ENCODE measurements at regions not wholly inside any gene's neighbourhood (a gene's known extent, or its start where the extent isn't known, plus 50 kb on each side); places are given as distances from the start of the nearest gene placed in this dataset.

DNA sequence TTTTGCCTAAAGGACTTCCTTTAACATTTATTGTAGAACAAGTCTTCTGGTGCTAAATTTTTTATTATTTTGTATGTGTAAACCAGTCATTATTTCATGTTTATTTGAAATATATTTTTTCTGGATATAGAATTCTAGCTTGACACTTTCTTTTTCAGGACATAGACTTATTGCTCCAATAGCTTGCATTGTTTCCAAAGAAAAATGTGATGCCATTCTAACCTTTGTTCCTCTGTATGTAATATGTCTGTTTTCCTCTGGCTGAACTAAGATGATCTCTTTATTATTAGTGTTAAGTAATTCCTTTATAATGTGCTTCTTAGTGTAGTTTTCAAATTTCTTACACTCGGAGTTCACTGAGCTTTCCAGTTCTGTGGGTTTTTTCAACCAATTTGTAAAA is 174.1 kb upstream of the STARD13 start:
- no peaks in the 10 kb centered on the region for H3K4me1 ChIP-seq (ENCODE audit: control insufficient read depth, insufficient read depth, low read length)
- in situ Hi-C loops (cut with HindIII; ENCODE audit: low pct_unique_long_range_greater_than_20kb, low sequenced_read_pairs) (no loop called here), intact Hi-C loops (cut with micrococcal nuclease; ENCODE audit: unreplicated experiment) (no loop called here)
- no peak overlapping the region for H3K4me3 ChIP-seq (ENCODE audit: low read depth in 2 of 2, low read length in 2 of 2)
- no TSS peak for BruUV-seq (replicated peaks)
- ChIA-PET CTCF (no interaction called here), POLR2A (no interaction called here)
- no peak overlapping the region for H3K27ac ChIP-seq (ENCODE audit: low read length)
- DNase-seq (ENCODE audit: low read depth, low spot score) (no peak), ATAC-seq (no peak)
- TF ChIP-seq, protein P1, sequence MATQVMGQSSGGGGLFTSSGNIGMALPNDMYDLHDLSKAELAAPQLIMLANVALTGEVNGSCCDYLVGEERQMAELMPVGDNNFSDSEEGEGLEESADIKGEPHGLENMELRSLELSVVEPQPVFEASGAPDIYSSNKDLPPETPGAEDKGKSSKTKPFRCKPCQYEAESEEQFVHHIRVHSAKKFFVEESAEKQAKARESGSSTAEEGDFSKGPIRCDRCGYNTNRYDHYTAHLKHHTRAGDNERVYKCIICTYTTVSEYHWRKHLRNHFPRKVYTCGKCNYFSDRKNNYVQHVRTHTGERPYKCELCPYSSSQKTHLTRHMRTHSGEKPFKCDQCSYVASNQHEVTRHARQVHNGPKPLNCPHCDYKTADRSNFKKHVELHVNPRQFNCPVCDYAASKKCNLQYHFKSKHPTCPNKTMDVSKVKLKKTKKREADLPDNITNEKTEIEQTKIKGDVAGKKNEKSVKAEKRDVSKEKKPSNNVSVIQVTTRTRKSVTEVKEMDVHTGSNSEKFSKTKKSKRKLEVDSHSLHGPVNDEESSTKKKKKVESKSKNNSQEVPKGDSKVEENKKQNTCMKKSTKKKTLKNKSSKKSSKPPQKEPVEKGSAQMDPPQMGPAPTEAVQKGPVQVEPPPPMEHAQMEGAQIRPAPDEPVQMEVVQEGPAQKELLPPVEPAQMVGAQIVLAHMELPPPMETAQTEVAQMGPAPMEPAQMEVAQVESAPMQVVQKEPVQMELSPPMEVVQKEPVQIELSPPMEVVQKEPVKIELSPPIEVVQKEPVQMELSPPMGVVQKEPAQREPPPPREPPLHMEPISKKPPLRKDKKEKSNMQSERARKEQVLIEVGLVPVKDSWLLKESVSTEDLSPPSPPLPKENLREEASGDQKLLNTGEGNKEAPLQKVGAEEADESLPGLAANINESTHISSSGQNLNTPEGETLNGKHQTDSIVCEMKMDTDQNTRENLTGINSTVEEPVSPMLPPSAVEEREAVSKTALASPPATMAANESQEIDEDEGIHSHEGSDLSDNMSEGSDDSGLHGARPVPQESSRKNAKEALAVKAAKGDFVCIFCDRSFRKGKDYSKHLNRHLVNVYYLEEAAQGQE (IDR thresholded peaks at IDR 0.05; ENCODE audit: insufficient read depth in 1 of 2, low read depth in 2 of 2, low read length in 1 of 2): no peak
- TF ChIP-seq POLR2AphosphoS5 (IDR thresholded peaks at IDR 0.05; ENCODE audit: low read depth, low read length) (no peak), TCF7L2 (IDR thresholded peaks at IDR 0.05; ENCODE audit: low read depth, low read length) (no peak), SIN3A (IDR thresholded peaks at IDR 0.05; ENCODE audit: borderline replicate concordance, insufficient read depth, low read depth, low read length) (no peak), CTCF (IDR thresholded peaks at IDR 0.05) (no peak)
- H3K9me3 ChIP-seq (ENCODE audit: control insufficient read depth, insufficient read depth, low read depth, low read length): no peaks in the 10 kb centered on the region
- H3K27me3 ChIP-seq (ENCODE audit: control insufficient read depth, insufficient read depth, low read length): no peaks in the 10 kb centered on the region
- no peaks in the 10 kb centered on the region for H3K36me3 ChIP-seq (ENCODE audit: control insufficient read depth, insufficient read depth, low read length)

DNA sequence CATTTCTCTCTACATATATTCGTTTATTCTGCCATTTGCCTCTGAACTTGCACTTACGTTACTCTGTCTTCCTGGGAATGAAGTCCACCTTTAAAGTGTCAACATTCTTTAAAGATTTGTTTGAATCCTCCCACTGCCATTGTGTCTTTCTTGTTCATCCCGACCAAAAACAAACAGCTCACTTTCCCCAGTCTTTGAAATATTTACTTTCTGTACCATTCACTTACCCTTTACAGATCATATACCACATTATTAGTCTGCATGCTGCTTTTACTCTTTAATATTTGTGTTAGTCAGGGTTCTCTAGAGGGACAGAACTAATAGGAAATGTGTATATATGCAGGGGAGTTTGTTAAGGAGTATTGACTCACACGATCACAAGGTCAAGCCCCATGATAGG is 176.6 kb upstream of the STARD13 start:
- TF ChIP-seq TCF7L2 (IDR thresholded peaks at IDR 0.05; ENCODE audit: low read depth, low read length) (no peak), POLR2AphosphoS5 (IDR thresholded peaks at IDR 0.05; ENCODE audit: low read depth, low read length) (no peak), SIN3A (IDR thresholded peaks at IDR 0.05; ENCODE audit: borderline replicate concordance, insufficient read depth, low read depth, low read length) (no peak), CTCF (IDR thresholded peaks at IDR 0.05) (no peak)
- TF ChIP-seq, protein P1 (IDR thresholded peaks at IDR 0.05; ENCODE audit: insufficient read depth in 1 of 2, low read depth in 2 of 2, low read length in 1 of 2): no peak
- H3K27ac ChIP-seq (ENCODE audit: low read length): no peak overlapping the region
- H3K27me3 ChIP-seq (ENCODE audit: control insufficient read depth, insufficient read depth, low read length): no peaks in the 10 kb centered on the region
- no TSS peak for BruUV-seq (replicated peaks)
- no peaks in the 10 kb centered on the region for H3K4me1 ChIP-seq (ENCODE audit: control insufficient read depth, insufficient read depth, low read length)
- no peaks in the 10 kb centered on the region for H3K9me3 ChIP-seq (ENCODE audit: control insufficient read depth, insufficient read depth, low read depth, low read length)
- ChIA-PET POLR2A (no interaction called here), CTCF (no interaction called here)
- ATAC-seq (no peak), DNase-seq (ENCODE audit: low read depth, low spot score) (no peak)
- in situ Hi-C loops (cut with HindIII; ENCODE audit: low pct_unique_long_range_greater_than_20kb, low sequenced_read_pairs): no loop called here
- no peaks in the 10 kb centered on the region for H3K36me3 ChIP-seq (ENCODE audit: control insufficient read depth, insufficient read depth, low read length)
- intact Hi-C loops (cut with micrococcal nuclease; ENCODE audit: unreplicated experiment): no loop called here
- no peak overlapping the region for H3K4me3 ChIP-seq (ENCODE audit: low read depth in 2 of 2, low read length in 2 of 2)

All from Panc1 (cell line).